NCI-H2196 (cell line): ENCODE measurements at regions not wholly inside any gene's neighbourhood (a gene's known extent, or its start where the extent isn't known, plus 50 kb on each side); places are given as distances from the start of the nearest gene placed in this dataset.
"Not testable (repeated sequence)": the region's sequence is repeated elsewhere in the genome, so short reads cannot be mapped to it uniquely, and the experiment has no call there.

Experiments used
- DNase-seq: peaks from one replicate; lab custom pipeline; 2025; ENCODE audit not compliant: unreplicated experiment; lab: John Stamatoyannopoulos, UW

- not testable (repeated sequence) for DNase-seq
Observed at GRCh38 chr1:207196135-207196534, 92.1 kb downstream of the C4BPA start.

GRCh38 chr1:207201534-207201933 is 97.5 kb downstream of the C4BPA start:
- not testable (repeated sequence) for DNase-seq

GRCh38 chr1:207202480-207202879 is 98.4 kb downstream of the C4BPA start:
- DNase-seq, result no peak

- no peak for DNase-seq
Observed at GRCh38 chr1:207203541-207203940, 99.5 kb downstream of the C4BPA start.

GRCh38 chr1:207205614-207206061 is 101.6 kb downstream of the C4BPA start:
- no peak for DNase-seq

GRCh38 chr1:207208691-207209090 is 104.7 kb downstream of the C4BPA start:
- not testable (repeated sequence) for DNase-seq

- no peak for DNase-seq
Observed at GRCh38 chr1:207214453-207214852, 107.0 kb upstream of the CD55 start.

- DNase-seq, result no peak
Observed at GRCh38 chr1:207217778-207218511, 103.5 kb upstream of the CD55 start.

GRCh38 chr1:207218512-207219362 is 102.7 kb upstream of the CD55 start:
- DNase-seq, result no peak

- DNase-seq, result no peak
Observed at GRCh38 chr1:207219979-207220889, 101.2 kb upstream of the CD55 start.

GRCh38 chr1:207221934-207222351 is 99.5 kb upstream of the CD55 start:
- no peak for DNase-seq

- DNase-seq, result no peak
Observed at GRCh38 chr1:207223162-207223561, 98.3 kb upstream of the CD55 start.

- DNase-seq, result no peak
Observed at GRCh38 chr1:207224666-207225065, 96.8 kb upstream of the CD55 start.

GRCh38 chr1:207227131-207227630 is 94.3 kb upstream of the CD55 start:
- DNase-seq, result no peak

GRCh38 chr1:207228987-207229386 is 92.5 kb upstream of the CD55 start:
- DNase-seq, result no peak

GRCh38 chr1:207230441-207230840 is 91.0 kb upstream of the CD55 start:
- DNase-seq, result no peak

GRCh38 chr1:207234690-207235089 is 86.8 kb upstream of the CD55 start:
- DNase-seq, result no peak

- no peak for DNase-seq
Observed at GRCh38 chr1:207239874-207240273, 81.6 kb upstream of the CD55 start.

- DNase-seq, result no peak
Observed at GRCh38 chr1:207240325-207241101, 81.0 kb upstream of the CD55 start.
